WI38 (cell line): ENCODE measurements at regions not wholly inside any gene's neighbourhood (a gene's known extent, or its start where the extent isn't known, plus 50 kb on each side); places are given as distances from the start of the nearest gene placed in this dataset.

Experiments used
- H3K4me3 ChIP-seq: 2 replicates; pipeline ENCODE4 v1.5.1; 2011; ENCODE audit warnings: low read depth, mild to moderate bottlenecking, control low read depth, low read length
- TF ChIP-seq, protein P1 (sequence below): IDR thresholded peaks from 2 replicates; pipeline ENCODE4 v1.5.1; 2012; ENCODE audit warnings: low read depth, mild to moderate bottlenecking, control low read depth, low read length

DNA sequence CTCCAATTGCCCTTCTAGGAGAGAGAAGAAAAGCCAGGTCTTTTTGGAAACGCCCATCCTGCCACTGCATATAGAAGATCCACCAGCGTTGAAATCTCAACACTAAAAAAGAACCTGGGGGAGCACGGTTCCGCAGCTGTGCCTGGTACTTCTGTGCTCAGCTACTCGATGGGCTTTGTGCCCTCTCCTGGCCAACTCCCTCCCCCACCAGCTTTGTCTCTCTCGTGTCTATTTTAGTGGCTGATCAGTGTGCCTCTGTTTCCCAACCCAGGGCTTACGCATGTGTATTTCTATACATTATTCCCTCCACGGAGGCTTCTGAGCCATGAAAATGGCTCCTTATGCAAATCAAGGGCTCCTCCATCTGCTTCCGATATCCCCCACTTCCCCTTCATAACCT, 83.5 kb downstream of the RBFOX3 start:
- TF ChIP-seq, protein P1, sequence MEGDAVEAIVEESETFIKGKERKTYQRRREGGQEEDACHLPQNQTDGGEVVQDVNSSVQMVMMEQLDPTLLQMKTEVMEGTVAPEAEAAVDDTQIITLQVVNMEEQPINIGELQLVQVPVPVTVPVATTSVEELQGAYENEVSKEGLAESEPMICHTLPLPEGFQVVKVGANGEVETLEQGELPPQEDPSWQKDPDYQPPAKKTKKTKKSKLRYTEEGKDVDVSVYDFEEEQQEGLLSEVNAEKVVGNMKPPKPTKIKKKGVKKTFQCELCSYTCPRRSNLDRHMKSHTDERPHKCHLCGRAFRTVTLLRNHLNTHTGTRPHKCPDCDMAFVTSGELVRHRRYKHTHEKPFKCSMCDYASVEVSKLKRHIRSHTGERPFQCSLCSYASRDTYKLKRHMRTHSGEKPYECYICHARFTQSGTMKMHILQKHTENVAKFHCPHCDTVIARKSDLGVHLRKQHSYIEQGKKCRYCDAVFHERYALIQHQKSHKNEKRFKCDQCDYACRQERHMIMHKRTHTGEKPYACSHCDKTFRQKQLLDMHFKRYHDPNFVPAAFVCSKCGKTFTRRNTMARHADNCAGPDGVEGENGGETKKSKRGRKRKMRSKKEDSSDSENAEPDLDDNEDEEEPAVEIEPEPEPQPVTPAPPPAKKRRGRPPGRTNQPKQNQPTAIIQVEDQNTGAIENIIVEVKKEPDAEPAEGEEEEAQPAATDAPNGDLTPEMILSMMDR, result no peak

DNA sequence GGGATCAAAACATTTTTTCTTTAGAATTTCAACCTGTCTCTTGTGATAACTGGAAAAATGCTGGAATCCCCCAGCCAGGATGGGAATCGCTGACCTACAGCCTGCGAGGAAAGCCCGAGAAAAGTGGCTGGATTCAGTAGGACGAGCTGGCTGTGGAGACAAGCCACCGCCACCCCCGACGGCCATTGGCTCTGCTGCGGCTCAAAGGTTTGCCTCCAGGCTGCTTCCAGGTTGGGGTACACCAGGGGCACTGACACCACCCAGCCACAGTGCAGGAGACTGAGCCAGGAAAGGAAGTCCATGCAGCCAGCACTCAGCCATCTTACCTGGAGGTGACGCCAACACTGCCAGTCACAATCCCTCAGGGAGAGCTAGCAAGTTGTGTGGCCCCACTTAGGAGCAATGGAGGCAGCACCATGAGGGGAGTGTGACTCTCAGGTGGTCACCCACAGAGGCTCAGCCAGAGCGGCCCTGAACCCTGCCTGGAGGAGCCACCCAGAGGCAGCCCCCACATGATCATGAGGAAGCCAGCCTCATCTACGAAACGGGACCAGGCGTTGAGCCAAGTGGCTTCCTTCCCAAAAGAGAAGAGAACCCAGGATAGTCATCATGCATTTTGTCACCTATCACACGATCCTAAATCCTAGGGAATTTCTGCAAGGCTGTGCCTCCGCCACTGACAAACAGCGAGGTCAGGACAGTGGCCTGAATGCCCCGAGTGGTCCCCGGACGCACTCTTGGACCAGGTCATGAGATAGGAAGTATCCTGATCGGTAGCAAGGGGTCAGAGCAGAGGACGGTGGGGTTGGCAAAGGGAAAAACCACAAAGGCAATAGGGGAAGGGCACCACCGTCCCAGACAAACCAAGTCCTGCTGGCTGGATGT, 84.8 kb downstream of the RBFOX3 start:
- TF ChIP-seq, protein P1, result no peak
- H3K4me3 ChIP-seq, result no peak overlapping the region

More for the DNA sequence above, 83.5 kb downstream of the RBFOX3 start:
- no peak overlapping the region for H3K4me3 ChIP-seq

DNA sequence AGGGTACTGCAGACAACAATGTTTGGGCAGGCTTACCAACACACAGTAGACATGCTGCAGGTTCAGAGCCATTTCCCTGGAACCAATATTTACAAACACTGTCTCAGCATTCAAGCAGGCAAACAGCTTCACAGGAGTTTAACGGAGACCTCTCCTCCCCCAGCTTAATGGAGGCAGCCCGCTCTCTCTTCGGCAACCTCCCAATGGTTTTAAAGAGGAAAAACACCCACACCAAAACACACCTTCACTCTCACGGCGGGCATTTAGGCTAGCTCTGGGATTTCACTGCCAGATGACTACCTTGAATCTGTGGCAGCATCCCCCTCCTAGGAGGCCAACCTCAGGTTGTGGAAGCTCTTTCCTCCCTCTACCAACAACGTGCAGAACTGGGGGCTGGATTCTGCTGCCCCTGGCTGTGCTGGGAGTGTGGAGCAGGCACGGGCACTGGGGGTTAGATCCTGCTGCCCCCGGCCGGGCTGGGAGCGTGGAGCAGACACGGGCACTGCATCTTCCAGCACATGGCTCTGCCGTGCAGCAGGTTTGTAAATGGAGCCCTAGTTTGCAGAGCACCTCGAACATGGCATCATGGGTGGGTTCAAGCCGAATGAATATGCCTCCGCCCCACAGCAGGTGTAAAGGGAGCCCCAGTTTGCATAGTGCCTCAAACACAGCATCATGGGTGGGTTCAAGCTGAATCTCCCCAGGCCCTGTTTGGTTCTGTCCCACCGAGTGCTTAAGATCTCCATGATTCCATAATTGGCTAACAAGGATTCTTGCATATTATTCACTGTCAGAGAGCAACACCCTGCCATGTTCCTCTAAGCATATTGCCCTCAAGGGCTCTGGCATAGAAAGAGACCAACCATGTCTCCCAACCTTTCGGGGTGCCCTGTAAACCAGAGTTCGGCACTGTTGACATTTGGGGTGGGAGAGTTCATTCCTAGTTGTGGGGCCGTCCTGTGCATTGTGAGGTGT, 86.4 kb downstream of the RBFOX3 start:
- TF ChIP-seq, protein P1, result no peak
- no peak overlapping the region for H3K4me3 ChIP-seq

DNA sequence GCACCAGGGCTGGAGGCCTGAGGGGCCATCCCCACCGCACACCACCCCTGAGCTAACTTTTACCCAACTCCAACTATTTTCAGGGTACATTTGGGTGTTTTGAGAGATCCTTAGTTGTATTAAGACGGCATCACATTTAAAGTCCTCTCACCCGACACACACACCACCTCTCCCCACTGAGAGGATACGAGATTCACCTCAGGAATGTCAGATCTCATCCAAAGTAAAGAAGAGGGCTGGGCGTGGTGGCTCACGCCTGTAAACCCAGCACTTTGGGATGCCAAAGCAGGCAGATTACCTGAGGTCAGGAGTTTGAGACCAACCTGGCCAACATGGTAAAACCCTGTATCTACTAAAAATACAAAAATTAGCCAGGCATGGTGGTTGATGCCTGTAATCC, 88.4 kb downstream of the RBFOX3 start:
- TF ChIP-seq, protein P1, result no peak
- H3K4me3 ChIP-seq, result no peak overlapping the region

DNA sequence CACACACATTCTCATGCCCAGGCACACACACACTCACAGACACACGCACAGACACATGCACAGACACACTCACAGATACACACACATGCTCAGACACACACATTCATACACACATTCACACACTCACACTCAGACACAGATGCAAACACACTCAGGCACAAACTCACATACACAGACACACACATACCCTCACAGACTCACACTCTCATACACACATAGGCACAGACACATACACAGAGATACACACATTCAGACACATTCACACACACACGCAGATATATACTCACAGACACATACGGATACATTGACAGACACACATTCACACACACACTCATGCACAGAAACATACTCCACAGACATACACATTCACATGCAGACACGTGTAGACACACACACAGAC, 89.6 kb downstream of the RBFOX3 start:
- H3K4me3 ChIP-seq, result no peak overlapping the region
- TF ChIP-seq, protein P1, result no peak

DNA sequence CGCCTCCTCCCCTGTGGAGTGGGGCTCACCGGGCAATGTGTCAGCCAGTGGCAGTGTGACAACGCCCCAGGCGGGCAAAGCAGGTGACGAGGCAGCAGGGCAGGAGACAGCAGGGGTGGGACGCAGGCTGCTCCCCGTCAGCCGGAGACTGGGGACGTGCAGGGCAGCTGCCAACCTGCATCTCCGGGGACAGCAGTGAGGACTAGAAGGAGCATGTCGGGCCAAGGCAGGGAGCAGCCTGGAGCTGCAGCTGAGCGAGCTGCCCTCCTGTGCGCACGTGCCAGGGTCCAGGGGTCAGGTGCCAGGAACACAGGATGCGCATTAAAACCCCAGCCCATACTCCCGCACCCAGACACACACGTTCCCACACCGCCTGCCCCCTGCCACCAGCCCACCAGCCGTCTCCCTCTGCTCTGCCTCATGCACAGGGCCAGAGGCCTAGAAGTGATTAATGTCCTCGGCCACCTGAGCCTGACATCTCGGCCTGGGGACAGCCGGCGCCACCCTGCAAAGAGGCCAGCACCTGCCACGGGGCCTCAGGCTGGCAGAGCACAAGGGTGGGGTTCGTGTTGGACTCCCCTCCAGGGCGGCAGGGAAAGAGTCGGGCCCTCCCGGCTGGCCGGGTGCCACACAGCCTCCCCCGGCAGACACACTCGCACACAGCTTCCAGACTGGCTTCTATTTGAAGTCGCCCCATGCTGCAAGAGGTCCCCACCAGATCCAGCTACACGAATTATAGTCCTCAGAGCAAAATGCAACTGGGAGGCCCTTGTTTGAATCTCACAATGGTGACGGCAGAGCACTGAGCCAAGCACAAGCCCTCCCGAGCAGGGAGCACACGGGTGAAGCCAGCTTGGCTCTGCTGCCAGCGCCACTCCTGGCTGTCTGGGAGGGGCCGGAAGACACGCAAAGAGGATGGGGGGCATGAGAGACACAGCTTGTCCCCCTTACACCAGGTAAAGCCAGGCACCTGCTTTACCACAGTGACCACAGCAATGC, 90.4 kb downstream of the RBFOX3 start:
- H3K4me3 ChIP-seq, result no peak overlapping the region
- TF ChIP-seq, protein P1, result no peak
